C4-2B (cell line): ENCODE measurements at regions not wholly inside any gene's neighbourhood (a gene's known extent, or its start where the extent isn't known, plus 50 kb on each side); places are given as distances from the start of the nearest gene placed in this dataset.

Experiments
- ZFX ChIP-seq: fragments of 450-650 bp; IDR thresholded peaks from 2 replicates; pipeline ENCODE4 v1.6.1; 2017
- TF ChIP-seq, protein P1 (sequence below): fragments of 450-650 bp; conservative IDR thresholded peaks from 2 replicates; pipeline ENCODE4 v1.5.1; 2017; ENCODE audit warnings: mild to moderate bottlenecking

DNA sequence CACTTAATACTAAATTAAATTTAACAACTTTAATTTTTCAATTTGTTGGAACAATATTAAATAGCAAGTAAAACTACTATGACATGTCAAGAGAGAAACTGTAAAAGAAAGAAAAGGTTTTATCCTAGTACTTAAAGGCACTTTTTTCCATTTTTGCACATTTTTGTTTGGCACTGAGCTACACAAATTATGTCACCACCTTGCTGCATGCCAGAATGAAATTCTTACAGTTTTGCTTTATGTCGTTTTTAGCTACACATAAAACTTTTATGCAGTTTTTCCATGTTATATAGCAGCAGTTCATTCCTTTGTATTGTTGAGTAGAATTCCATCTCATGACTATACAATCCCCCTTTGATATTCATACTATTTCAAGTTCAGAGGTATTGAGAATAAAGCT, 99.1 kb upstream of the RXFP1 start:
- TF ChIP-seq, protein P1, sequence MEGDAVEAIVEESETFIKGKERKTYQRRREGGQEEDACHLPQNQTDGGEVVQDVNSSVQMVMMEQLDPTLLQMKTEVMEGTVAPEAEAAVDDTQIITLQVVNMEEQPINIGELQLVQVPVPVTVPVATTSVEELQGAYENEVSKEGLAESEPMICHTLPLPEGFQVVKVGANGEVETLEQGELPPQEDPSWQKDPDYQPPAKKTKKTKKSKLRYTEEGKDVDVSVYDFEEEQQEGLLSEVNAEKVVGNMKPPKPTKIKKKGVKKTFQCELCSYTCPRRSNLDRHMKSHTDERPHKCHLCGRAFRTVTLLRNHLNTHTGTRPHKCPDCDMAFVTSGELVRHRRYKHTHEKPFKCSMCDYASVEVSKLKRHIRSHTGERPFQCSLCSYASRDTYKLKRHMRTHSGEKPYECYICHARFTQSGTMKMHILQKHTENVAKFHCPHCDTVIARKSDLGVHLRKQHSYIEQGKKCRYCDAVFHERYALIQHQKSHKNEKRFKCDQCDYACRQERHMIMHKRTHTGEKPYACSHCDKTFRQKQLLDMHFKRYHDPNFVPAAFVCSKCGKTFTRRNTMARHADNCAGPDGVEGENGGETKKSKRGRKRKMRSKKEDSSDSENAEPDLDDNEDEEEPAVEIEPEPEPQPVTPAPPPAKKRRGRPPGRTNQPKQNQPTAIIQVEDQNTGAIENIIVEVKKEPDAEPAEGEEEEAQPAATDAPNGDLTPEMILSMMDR: no peak
- TF ChIP-seq ZFX: no peak
